Coronary artery (tissue), 2 donors: ENCODE measurements at regions not wholly inside any gene's neighbourhood (a gene's known extent, or its start where the extent isn't known, plus 50 kb on each side); places are given as distances from the start of the nearest gene placed in this dataset.

Experiments
- DNase-seq: peaks from one replicate; pipeline ENCODE4 v3.0.0-alpha.2; 2017; ENCODE audit warnings: low spot score
- H3K27ac ChIP-seq, 2 donors: fragments of 200-600 bp; sonication (generic); one replicate each; pipeline ENCODE4 v1.5.1; 2016 to 2019
- H3K4me3 ChIP-seq: fragments of 200-600 bp; sonication (generic); 2 replicates; pipeline ENCODE4 v1.5.1; 2016; ENCODE audit warnings: mild to moderate bottlenecking, moderate library complexity
- CTCF ChIP-seq: fragments of 200-600 bp; sonication (generic); IDR thresholded peaks from one replicate; pipeline ENCODE4 v1.5.1; 2019; ENCODE audit warnings: antibody characterized with exemption

GRCh38 chr4:20412072-20412471 is 160.4 kb downstream of the SLIT2 start:
- H3K27ac ChIP-seq, result no peak overlapping the region
- TF ChIP-seq CTCF, result no peak
- no peak for DNase-seq
- H3K4me3 ChIP-seq, result no peak overlapping the region

GRCh38 chr4:20416800-20417199 is 165.1 kb downstream of the SLIT2 start:
- Histone ChIP-seq H3K27ac (no peak overlapping the region), H3K4me3 (no peak overlapping the region)
- DNase-seq, result no peak
- TF ChIP-seq CTCF, result no peak

GRCh38 chr4:20418861-20419451 is 167.3 kb downstream of the SLIT2 start:
- Histone ChIP-seq H3K4me3 (peak overlapping the region; percentile 52), H3K27ac (no peak overlapping the region)
- DNase-seq, result no peak
- no peak for TF ChIP-seq CTCF

GRCh38 chr4:20420916-20421602 is 169.4 kb downstream of the SLIT2 start:
- no peak for TF ChIP-seq CTCF

GRCh38 chr4:20421603-20421985 is 169.9 kb downstream of the SLIT2 start:
- Histone ChIP-seq H3K4me3 (no peak overlapping the region), H3K27ac (no peak overlapping the region)
- no peak for DNase-seq
- TF ChIP-seq CTCF, result no peak

More at GRCh38 chr4:20420916-20421602, 169.4 kb downstream of the SLIT2 start:
- no peak for DNase-seq
- no peak overlapping the region for H3K4me3 ChIP-seq
- no peak overlapping the region for H3K27ac ChIP-seq

- no peak overlapping the region for H3K4me3 ChIP-seq
- H3K27ac ChIP-seq, result no peak overlapping the region
- no peak for DNase-seq
- no peak for TF ChIP-seq CTCF
These were observed 170.7 kb downstream of the SLIT2 start for GRCh38 chr4:20422398-20422797.

GRCh38 chr4:20423420-20423819 is 171.7 kb downstream of the SLIT2 start:
- no peak for TF ChIP-seq CTCF
- no peak overlapping the region for H3K27ac ChIP-seq
- H3K4me3 ChIP-seq, result no peak overlapping the region
- DNase-seq, result no peak
